HEK293 (cell line): ENCODE measurements at regions not wholly inside any gene's neighbourhood (a gene's known extent, or its start where the extent isn't known, plus 50 kb on each side); places are given as distances from the start of the nearest gene placed in this dataset.

Experiments used
- CTCF ChIP-seq: fragments of 450-650 bp; formaldehyde crosslinking; IDR thresholded peaks from 2 replicates; pipeline ENCODE4 v1.5.1; 2016; ENCODE audit warnings: missing biosample characterization, missing genetic modification characterization
- ZNF19 ChIP-seq: fragments of 450-650 bp; formaldehyde crosslinking; IDR thresholded peaks from 2 replicates; pipeline ENCODE4; 2016; ENCODE audit warnings: missing biosample characterization, missing genetic modification characterization, low read depth
- ZNF292 ChIP-seq: fragments of 450-650 bp; formaldehyde crosslinking; IDR thresholded peaks from 2 replicates; pipeline ENCODE4 v1.5.1; 2016; ENCODE audit warnings: low read depth, missing biosample characterization, missing genetic modification characterization, borderline replicate concordance
- ZNF521 ChIP-seq: fragments of 450-650 bp; formaldehyde crosslinking; IDR thresholded peaks from 2 replicates; pipeline ENCODE4 v1.5.1; 2017; ENCODE audit warnings: missing biosample characterization, mild to moderate bottlenecking, missing genetic modification characterization
- TF ChIP-seq, protein P1 (sequence below): fragments of 450-650 bp; formaldehyde crosslinking; IDR thresholded peaks from 2 replicates; pipeline ENCODE4 v1.5.1; 2016; ENCODE audit warnings: missing biosample characterization, missing genetic modification characterization
- TF ChIP-seq, protein P2 (sequence below): fragments of 450-650 bp; IDR thresholded peaks from 2 replicates; pipeline ENCODE4 v1.5.1; 2018; ENCODE audit warnings: missing biosample characterization, mild to moderate bottlenecking, missing genetic modification characterization

GRCh38 chr4:34950926-34951325 lies 1293.4 kb downstream of the ARAP2 start:
- TF ChIP-seq, protein P1, sequence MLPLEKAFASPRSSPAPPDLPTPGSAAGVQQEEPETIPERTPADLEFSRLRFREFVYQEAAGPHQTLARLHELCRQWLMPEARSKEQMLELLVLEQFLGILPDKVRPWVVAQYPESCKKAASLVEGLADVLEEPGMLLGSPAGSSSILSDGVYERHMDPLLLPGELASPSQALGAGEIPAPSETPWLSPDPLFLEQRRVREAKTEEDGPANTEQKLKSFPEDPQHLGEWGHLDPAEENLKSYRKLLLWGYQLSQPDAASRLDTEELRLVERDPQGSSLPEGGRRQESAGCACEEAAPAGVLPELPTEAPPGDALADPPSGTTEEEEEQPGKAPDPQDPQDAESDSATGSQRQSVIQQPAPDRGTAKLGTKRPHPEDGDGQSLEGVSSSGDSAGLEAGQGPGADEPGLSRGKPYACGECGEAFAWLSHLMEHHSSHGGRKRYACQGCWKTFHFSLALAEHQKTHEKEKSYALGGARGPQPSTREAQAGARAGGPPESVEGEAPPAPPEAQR (tag by site-specific recombination), result no peak
- TF ChIP-seq CTCF (tag by site-specific recombination), result no peak
- TF ChIP-seq ZNF521 (tag by site-specific recombination), result no peak
- TF ChIP-seq, protein P2, sequence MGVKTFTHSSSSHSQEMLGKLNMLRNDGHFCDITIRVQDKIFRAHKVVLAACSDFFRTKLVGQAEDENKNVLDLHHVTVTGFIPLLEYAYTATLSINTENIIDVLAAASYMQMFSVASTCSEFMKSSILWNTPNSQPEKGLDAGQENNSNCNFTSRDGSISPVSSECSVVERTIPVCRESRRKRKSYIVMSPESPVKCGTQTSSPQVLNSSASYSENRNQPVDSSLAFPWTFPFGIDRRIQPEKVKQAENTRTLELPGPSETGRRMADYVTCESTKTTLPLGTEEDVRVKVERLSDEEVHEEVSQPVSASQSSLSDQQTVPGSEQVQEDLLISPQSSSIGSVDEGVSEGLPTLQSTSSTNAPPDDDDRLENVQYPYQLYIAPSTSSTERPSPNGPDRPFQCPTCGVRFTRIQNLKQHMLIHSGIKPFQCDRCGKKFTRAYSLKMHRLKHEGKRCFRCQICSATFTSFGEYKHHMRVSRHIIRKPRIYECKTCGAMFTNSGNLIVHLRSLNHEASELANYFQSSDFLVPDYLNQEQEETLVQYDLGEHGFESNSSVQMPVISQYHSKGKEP (tag by site-specific recombination), result no peak
- TF ChIP-seq ZNF19, result no peak
- no peak for TF ChIP-seq ZNF292 (tag by site-specific recombination)
